Common myeloid progenitor, CD34-positive (primary cell): ENCODE measurements at regions not wholly inside any gene's neighbourhood (a gene's known extent, or its start where the extent isn't known, plus 50 kb on each side); places are given as distances from the start of the nearest gene placed in this dataset.

Source experiments
- CTCF ChIA-PET: fragments of 350-600 bp; sonication (Branson Sonifier 250); formaldehyde crosslinking; loops from one replicate; lab custom pipeline; 2021; ENCODE audit warnings: antibody characterized with exemption; lab: Charles Lee
- POLR2A ChIA-PET: fragments of 350-600 bp; sonication (Branson Sonifier 250); formaldehyde crosslinking; loops from one replicate; lab custom pipeline; 2021; ENCODE audit warnings: antibody characterized with exemption; lab: Charles Lee
- DNase-seq, 3 donors: peaks; one replicate each; pipeline versions ENCODE4 v3.0.0 to v3.0.0-alpha.2; 2013
- H3K27ac ChIP-seq, 2 experiments: 1 replicate in 1 of 2; 2 replicates in 1 of 2; pipeline ENCODE4 v1.7.0; 2013; ENCODE audit warnings: inconsistent platforms in 2 of 2, low read length in 2 of 2, mild to moderate bottlenecking in 2 of 2, low read depth in 1 of 2, moderate library complexity in 1 of 2; ENCODE audit not compliant: severe bottlenecking in 2 of 2, insufficient read depth in 1 of 2, poor library complexity in 1 of 2
- H3K27me3 ChIP-seq, 5 experiments: replicated peaks in 2 of 5; 1 replicate in 3 of 5; 2 replicates in 2 of 5; pipeline versions ENCODE4 v1.6.1 to v1.7.0; 2013; ENCODE audit warnings: low read length in 4 of 5, mild to moderate bottlenecking in 2 of 5, moderate library complexity in 2 of 5, inconsistent platforms in 1 of 5; ENCODE audit not compliant: insufficient read depth in 5 of 5, control insufficient read depth in 4 of 5
- H3K36me3 ChIP-seq, 4 experiments: 1 replicate in 2 of 4; 2 replicates in 2 of 4; pipeline versions ENCODE4 v1.6.1 to v1.7.0; 2013; ENCODE audit warnings: low read length in 3 of 4, control low read depth in 1 of 4, mild to moderate bottlenecking in 1 of 4; ENCODE audit not compliant: control insufficient read depth in 4 of 4, insufficient read depth in 4 of 4
- H3K4me1 ChIP-seq, 4 experiments: 1 replicate in 3 of 4; 2 replicates in 1 of 4; pipeline versions ENCODE4 v1.6.1 to v1.7.1; 2013; ENCODE audit warnings: low read length in 3 of 4, mild to moderate bottlenecking in 3 of 4, control low read depth in 1 of 4, inconsistent platforms in 1 of 4, moderate library complexity in 1 of 4; ENCODE audit not compliant: control insufficient read depth in 4 of 4, insufficient read depth in 4 of 4; ENCODE audit errors: control extremely low read depth in 1 of 4
- H3K4me3 ChIP-seq, 7 experiments: 1 replicate in 4 of 7; 2 replicates in 3 of 7; pipeline versions ENCODE4 v1.5.1 to v1.7.0; 2013; ENCODE audit warnings: mild to moderate bottlenecking in 7 of 7, low read length in 6 of 7, moderate library complexity in 6 of 7, inconsistent platforms in 2 of 7, low read depth in 2 of 7, control low read depth in 1 of 7; ENCODE audit not compliant: insufficient read depth in 4 of 7, control insufficient read depth in 1 of 7; ENCODE audit errors: extremely low read depth in 1 of 7
- H3K9me3 ChIP-seq, 5 experiments: 1 replicate in 4 of 5; 2 replicates in 1 of 5; pipeline versions ENCODE4 v1.6.1 to v1.7.1; 2013; ENCODE audit warnings: low read length in 4 of 5, mild to moderate bottlenecking in 2 of 5, inconsistent platforms in 1 of 5, low read depth in 1 of 5, moderate library complexity in 1 of 5; ENCODE audit not compliant: control insufficient read depth in 4 of 5, insufficient read depth in 2 of 5; ENCODE audit errors: control extremely low read depth in 1 of 5
- WGBS: methylation state at CpG from one replicate; pipeline ENCODE4 v1.1.5; 2013; ENCODE audit not compliant: insufficient coverage; 5-methylcytosine and 5-hydroxymethylcytosine counted together

DNA sequence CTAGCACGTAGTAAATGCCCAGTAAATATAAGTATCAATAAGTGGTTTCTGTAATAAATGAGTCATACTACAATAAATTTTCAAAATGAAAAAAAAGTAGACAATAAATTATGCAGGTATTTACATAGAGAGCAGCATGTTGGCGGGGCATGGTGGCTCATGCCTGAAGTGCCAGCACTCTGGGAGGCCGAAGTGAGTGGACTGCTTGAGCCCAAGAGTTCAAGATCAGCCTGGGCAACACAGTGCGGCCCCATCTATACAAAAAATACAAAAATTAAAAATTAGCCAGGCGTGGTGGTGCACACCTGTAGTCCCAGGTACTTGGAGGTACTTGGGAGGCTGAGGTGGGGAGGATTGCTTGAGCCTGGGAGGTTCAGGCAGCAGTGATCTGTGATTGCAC is 509.3 kb upstream of the KLF6 start:
- ChIA-PET POLR2A (no interaction called here), CTCF (no interaction called here)
- H3K9me3 ChIP-seq = no peaks in the 10 kb centered on the region
- H3K36me3 ChIP-seq = no peaks in the 10 kb centered on the region
- H3K4me3 ChIP-seq = no peak overlapping the region
- no peaks in the 10 kb centered on the region for H3K27me3 ChIP-seq
- no peak for DNase-seq
- WGBS = no CpG with 5 or more reads among the region's 5 CpGs
- no peak overlapping the region for H3K27ac ChIP-seq
- no peaks in the 10 kb centered on the region for H3K4me1 ChIP-seq

DNA sequence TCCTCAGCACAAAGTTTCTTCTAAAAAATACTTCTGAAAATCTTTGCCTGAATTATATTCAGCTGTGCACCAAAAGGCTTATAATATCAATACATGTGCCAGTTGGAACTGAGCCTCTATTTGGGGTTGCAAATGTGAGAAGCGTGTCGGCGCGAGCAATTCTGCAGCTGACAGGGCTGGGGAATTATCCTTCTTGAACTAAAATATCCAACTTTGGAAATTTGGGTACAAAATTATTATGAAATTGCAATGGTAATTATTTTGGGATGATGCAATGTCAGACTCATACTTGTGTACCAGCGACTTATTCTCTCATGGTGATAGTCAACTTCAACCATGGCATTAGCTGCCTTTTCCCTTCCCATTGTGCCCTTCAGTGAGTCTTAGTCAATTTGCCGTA is 507.0 kb upstream of the KLF6 start:
- DNase-seq = no peak
- 83% methylated on average over 6 of the region's 6 CpGs for WGBS
- Histone ChIP-seq H3K27me3 (no peaks in the 10 kb centered on the region), H3K4me1 (no peaks in the 10 kb centered on the region), H3K27ac (no peak overlapping the region), H3K9me3 (no peaks in the 10 kb centered on the region), H3K36me3 (no peaks in the 10 kb centered on the region), H3K4me3 (no peak overlapping the region)
- CTCF ChIA-PET = no interaction called here
- POLR2A ChIA-PET = interaction anchor here (0.7 kb wide), 1 partner anchor 1706 kb away, joined by 3 read pairs; no protein-coding TSS in a partner anchor

DNA sequence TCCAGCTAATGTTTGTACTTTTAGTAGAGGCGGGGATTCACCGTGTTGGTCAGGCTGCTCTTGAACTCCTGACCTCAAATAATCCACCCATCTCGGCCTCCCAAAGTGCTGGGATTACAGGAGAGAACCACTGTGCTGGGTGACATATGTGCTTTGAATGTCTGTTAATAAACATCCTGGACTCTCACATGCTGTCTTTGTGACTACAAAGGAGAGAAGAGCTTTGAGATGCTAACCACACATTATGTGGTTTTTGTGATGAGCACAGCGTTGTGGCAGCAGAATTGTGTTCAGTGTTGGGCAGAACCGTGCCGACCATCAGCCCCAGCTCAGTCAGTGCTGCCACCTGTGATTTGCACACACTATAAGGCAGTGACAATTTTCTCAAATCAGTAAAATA is 500.1 kb upstream of the KLF6 start:
- H3K27me3 ChIP-seq = no peaks in the 10 kb centered on the region
- H3K36me3 ChIP-seq = no peaks in the 10 kb centered on the region
- no peak overlapping the region for H3K4me3 ChIP-seq
- CTCF ChIA-PET = no interaction called here
- no peaks in the 10 kb centered on the region for H3K9me3 ChIP-seq
- DNase-seq = no peak
- H3K4me1 ChIP-seq = no peaks in the 10 kb centered on the region
- WGBS = 100% methylated on average over 2 of the region's 6 CpGs
- POLR2A ChIA-PET = no interaction called here
- no peak overlapping the region for H3K27ac ChIP-seq

DNA sequence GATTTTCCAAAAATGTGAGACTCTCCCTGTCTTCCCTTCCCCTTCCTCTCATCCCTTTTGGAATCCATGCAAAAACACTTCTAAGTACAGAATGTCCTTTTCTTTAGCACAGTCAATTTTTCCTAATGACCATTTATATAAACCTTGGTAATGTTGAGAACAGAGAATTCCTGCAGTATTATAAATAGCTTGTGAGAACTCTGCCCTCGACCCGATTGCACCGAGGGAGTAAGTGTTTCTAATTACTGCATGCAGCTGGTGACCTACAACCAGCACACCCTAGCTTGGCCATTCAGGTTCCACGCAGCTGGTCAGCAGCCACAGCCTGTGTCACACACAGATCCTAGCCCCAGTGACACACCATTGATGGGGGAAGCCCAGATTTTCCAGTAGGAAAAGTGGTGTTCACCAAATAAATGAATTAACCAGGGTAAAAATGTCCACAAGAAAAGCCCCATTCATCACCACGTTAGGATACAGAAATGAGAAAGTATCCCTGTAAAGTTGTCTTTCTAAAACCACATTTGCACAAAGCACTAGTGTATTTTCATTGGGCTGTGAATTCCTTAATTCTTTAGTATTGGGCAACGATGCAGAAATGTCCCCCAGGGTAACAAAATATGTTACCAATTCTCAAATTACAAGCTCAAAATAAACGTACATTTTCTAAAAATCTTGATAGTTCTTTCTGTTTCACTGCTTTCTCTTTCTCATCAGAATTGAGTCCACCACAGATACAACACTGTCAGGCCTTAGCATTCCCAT is 499.0 kb upstream of the KLF6 start:
- H3K4me1 ChIP-seq = no peaks in the 10 kb centered on the region
- no peak overlapping the region for H3K4me3 ChIP-seq
- H3K36me3 ChIP-seq = no peaks in the 10 kb centered on the region
- ChIA-PET CTCF (no interaction called here), POLR2A (no interaction called here)
- H3K9me3 ChIP-seq = no peaks in the 10 kb centered on the region
- no peaks in the 10 kb centered on the region for H3K27me3 ChIP-seq
- no peak for DNase-seq
- 100% methylated on average over 6 of the region's 7 CpGs for WGBS
- H3K27ac ChIP-seq = no peak overlapping the region

DNA sequence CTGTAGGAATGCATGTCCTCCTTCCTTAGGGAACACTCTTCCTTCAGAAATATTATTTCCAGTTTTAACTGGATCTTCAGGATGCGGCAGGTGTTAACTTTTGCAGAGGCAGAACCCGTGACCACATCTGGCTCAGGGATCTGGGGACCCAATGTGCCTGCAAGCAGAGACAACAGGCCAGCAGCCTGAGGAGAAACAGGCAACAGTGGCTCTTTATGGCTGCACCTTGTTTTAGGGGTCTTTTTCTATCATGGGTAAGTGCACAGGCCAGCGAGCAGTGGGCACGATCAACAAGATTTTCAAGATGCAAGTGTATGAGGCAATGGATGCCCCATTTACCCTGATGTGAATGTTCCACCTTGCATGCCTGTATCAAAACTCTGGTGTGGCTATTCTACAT is 497.5 kb upstream of the KLF6 start:
- no peaks in the 10 kb centered on the region for H3K36me3 ChIP-seq
- ChIA-PET CTCF (interaction anchor here (1.2 kb wide), 1 partner anchor 862 kb away, joined by 3 read pairs; no protein-coding TSS in a partner anchor), POLR2A (no interaction called here)
- no peak overlapping the region for H3K4me3 ChIP-seq
- H3K9me3 ChIP-seq = no peaks in the 10 kb centered on the region
- no peak for DNase-seq
- no peak overlapping the region for H3K27ac ChIP-seq
- H3K27me3 ChIP-seq = no peaks in the 10 kb centered on the region
- no peaks in the 10 kb centered on the region for H3K4me1 ChIP-seq
- WGBS = 91% methylated on average over 4 of the region's 4 CpGs

DNA sequence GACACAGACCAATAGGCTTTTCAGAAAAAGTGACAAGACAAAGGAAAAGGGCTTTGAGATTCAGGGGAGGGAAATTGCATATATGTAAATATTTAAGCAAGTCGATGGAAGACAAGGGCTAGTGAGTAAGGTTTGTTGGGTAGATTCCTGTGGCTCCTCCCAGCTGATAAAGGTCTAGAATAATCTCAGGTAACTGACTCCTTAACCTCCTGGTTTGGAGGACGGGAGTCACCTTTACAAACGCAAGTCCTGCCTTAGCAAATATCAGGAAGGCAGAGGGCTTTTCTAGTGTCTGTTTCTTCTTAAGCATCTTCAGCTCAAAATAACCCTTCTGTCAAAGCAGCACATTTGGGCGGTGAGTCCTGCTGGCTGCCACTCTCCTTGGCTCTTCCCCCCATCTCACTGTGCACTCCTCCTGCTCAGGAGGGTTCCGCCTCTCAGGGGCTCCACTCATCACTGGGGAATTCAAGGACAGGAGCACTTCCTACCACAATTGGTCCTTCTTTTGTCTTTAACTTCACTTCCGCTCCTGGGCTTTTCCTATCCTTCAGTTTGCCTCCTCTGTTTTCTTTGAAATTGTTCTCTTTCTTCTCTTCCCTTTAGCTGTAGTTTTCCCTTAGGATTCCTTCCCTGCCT is 496.3 kb upstream of the KLF6 start:
- ChIA-PET CTCF (no interaction called here), POLR2A (interaction anchor here (0.7 kb wide), 1 partner anchor 102 kb away, joined by 4 read pairs; no protein-coding TSS in a partner anchor)
- Histone ChIP-seq H3K4me1 (no peaks in the 10 kb centered on the region), H3K36me3 (no peaks in the 10 kb centered on the region), H3K9me3 (no peaks in the 10 kb centered on the region), H3K27ac (no peak overlapping the region), H3K27me3 (no peaks in the 10 kb centered on the region), H3K4me3 (no peak overlapping the region)
- DNase-seq = no peak
- 98% methylated on average over 5 of the region's 6 CpGs for WGBS

DNA sequence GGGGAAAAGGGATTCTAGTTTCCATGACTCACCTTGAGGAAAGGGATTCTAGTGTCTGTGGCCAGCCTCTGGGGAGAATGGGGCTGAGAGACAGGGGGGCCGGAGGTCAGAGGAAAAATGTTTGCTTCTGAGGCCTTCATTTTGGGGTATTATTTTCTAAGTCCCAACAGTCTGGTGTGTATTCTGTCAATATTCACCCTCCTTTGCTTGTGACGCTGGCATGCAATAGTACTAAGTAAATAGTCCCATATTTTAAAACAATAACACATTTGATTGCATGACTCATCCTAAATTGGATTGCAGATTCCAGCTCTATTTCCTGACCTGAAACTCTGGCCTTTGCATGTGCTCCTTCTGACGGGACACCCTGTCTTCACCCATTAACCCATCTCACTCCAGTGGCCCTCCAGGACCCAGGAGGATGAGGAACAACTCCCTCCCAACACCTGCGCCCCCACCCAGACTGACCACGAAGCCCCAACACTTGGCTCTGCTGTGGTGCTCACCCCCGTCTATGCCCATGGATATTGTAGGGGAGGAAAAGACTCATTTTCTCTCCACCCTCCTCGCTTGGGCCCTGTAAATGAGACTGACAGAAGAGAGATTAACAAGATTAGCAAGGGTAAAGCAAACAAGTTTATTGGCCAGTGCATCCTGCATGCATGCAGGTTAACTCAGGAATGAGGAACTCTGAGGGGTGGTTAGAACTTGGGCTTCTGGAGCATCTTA is 495.6 kb upstream of the KLF6 start:
- no peaks in the 10 kb centered on the region for H3K27me3 ChIP-seq
- H3K4me1 ChIP-seq = no peaks in the 10 kb centered on the region
- ChIA-PET CTCF (no interaction called here), POLR2A (no interaction called here)
- DNase-seq = no peak
- no peaks in the 10 kb centered on the region for H3K9me3 ChIP-seq
- no peak overlapping the region for H3K4me3 ChIP-seq
- H3K36me3 ChIP-seq = no peaks in the 10 kb centered on the region
- 80% methylated on average over 1 of the region's 7 CpGs for WGBS
- no peak overlapping the region for H3K27ac ChIP-seq
